PC-9 (cell line): ENCODE measurements at regions not wholly inside any gene's neighbourhood (a gene's known extent, or its start where the extent isn't known, plus 50 kb on each side); places are given as distances from the start of the nearest gene placed in this dataset.

ENCODE experiments used
- BruUV-seq: library from RNA; stranded (reverse); fragments of 400-500 nt; replicated peaks from 2 replicates; lab custom pipeline; 2021; lab: Mats Ljungman, UMichigan
- CTCF ChIA-PET: fragments of 300-600 bp; sonication (Branson Sonifier 250); formaldehyde crosslinking; loops from one replicate; lab custom pipeline; 2022; ENCODE audit warnings: antibody characterized with exemption; lab: Charles Lee
- POLR2A ChIA-PET: fragments of 300-600 bp; sonication (Branson Sonifier 250); formaldehyde crosslinking; loops from one replicate; lab custom pipeline; 2022; ENCODE audit warnings: antibody characterized with exemption; ENCODE audit not compliant: unreplicated experiment; lab: Charles Lee
- DNase-seq, 2 experiments: peaks; one replicate each; pipeline versions ENCODE4 v3.0.0 to v3.0.0-alpha.2; 2015 to 2022; ENCODE audit warnings: mixed read lengths in 1 of 2
- H2AFZ ChIP-seq: fragments of 200-600 bp; sonication (generic); 2 replicates; pipeline ENCODE4 v1.8.1; 2017; ENCODE audit warnings: antibody characterized with exemption
- H3F3A ChIP-seq: fragments of 200-600 bp; sonication (generic); 2 replicates; pipeline ENCODE4 v1.8.1; 2017; ENCODE audit warnings: antibody characterized with exemption, mild to moderate bottlenecking, low read depth; ENCODE audit not compliant: insufficient read depth
- H3K27ac ChIP-seq: fragments of 200-600 bp; sonication (generic); 2 replicates; pipeline ENCODE4 v1.6.1; 2016; ENCODE audit warnings: mixed run types
- H3K27me3 ChIP-seq: fragments of 200-600 bp; sonication (generic); 2 replicates; pipeline ENCODE4 v1.6.1; 2016; ENCODE audit warnings: low read depth, mixed run types; ENCODE audit not compliant: insufficient read depth
- H3K36me3 ChIP-seq: fragments of 200-600 bp; sonication (generic); 2 replicates; pipeline ENCODE4 v1.6.1; 2016; ENCODE audit warnings: low read depth, mixed run types
- H3K4me1 ChIP-seq: fragments of 200-600 bp; sonication (generic); replicated peaks from 2 replicates; pipeline ENCODE4 v1.6.1; 2016; ENCODE audit warnings: mixed run types; ENCODE audit not compliant: insufficient read depth
- H3K4me2 ChIP-seq: fragments of 200-600 bp; sonication (generic); 2 replicates; pipeline ENCODE4 v1.6.1; 2017; ENCODE audit warnings: mixed run types
- H3K4me3 ChIP-seq: fragments of 200-600 bp; sonication (generic); 2 replicates; pipeline ENCODE4 v1.6.1; 2016; ENCODE audit warnings: mixed run types
- H3K79me2 ChIP-seq: fragments of 200-600 bp; sonication (generic); 2 replicates; pipeline ENCODE4 v1.6.1; 2017; ENCODE audit warnings: low read depth, mixed run types
- H3K9me2 ChIP-seq: fragments of 200-600 bp; sonication (generic); 2 replicates; pipeline ENCODE4 v1.8.1; 2017; ENCODE audit warnings: mild to moderate bottlenecking; ENCODE audit not compliant: insufficient read depth
- H3K9me3 ChIP-seq: fragments of 200-600 bp; sonication (generic); 2 replicates; pipeline ENCODE4 v1.8.1; 2016; ENCODE audit warnings: low read depth; ENCODE audit not compliant: insufficient read depth
- H4K20me1 ChIP-seq: fragments of 200-600 bp; sonication (generic); 2 replicates; pipeline ENCODE4 v1.8.1; 2017; ENCODE audit not compliant: insufficient read depth
- EZH2 ChIP-seq: fragments of 200-600 bp; sonication (generic); IDR thresholded peaks from 2 replicates; pipeline ENCODE4 v1.8.0; 2017; ENCODE audit warnings: antibody characterized with exemption, low read depth
- intact Hi-C: fragments of 100-400 bp; cut with micrococcal nuclease; formaldehyde crosslinking; loops from one replicate; pipeline ENCODE4 v1.10.0; 2022; ENCODE audit not compliant: unreplicated experiment
- TF ChIP-seq, protein P1 (sequence below): fragments of 200-600 bp; sonication (generic); conservative IDR thresholded peaks from 2 replicates; pipeline ENCODE4 v1.6.1; 2017; ENCODE audit warnings: mixed run types, antibody characterized with exemption, mild to moderate bottlenecking, moderate library complexity

DNA sequence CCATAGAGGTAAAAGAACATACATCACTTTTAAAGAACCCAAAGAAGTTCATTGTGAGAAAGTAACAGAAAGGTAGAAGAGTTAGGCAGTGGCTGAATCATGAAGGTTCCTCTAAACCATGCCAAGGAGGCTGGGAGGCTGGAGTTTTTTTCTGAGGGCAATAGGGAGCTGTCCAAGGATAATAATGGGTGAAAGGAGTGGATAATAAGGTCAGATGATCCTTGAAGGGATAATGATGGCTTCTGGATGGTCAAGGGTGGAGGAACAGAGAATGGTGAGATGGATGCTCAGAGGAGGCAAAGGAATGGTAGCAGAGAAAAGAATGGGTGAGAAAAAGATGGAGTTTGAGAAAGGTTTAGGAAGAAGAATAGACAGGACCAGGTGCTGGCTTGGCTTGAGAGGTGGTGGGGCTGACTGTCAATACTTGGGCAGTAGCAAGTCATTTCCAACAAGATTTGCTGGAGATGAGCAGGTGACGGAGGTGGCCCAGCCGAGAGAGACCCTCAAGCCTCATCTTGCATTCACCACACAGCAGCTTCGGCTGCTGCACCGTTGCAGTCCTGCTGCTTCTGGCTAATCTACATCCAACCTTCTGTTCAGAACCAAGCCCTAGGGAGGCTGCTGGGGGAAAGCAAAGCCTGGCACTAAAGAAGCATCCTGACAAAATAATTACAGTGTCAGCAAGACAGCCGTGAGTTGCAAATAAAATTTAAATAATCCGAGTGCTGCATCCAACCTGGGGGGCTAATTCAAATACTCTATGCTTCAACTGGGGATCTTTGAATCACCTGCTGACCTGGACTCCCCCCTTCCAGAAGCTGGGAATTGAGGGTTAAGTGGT, 131.2 kb upstream of the KCNG1 start:
- no peak overlapping the region for H3K4me2 ChIP-seq
- ChIA-PET CTCF (no interaction called here), POLR2A (no interaction called here)
- H2AFZ ChIP-seq: no peak overlapping the region
- no peak overlapping the region for H3K4me3 ChIP-seq
- no peaks in the 10 kb centered on the region for H3K9me3 ChIP-seq
- intact Hi-C loops: loop anchor here (5.0 kb wide), 1 partner anchor 48 kb away; no protein-coding TSS in a partner anchor
- no peaks in the 10 kb centered on the region for H3K9me2 ChIP-seq
- H3F3A ChIP-seq: no peaks in the 10 kb centered on the region
- BruUV-seq: no TSS peak
- H3K4me1 ChIP-seq: no peaks in the 10 kb centered on the region
- no peak for DNase-seq
- H4K20me1 ChIP-seq: no peaks in the 10 kb centered on the region
- no peaks in the 10 kb centered on the region for H3K79me2 ChIP-seq
- H3K27me3 ChIP-seq: peaks cover 86% of the 10 kb centered on the region
- no peaks in the 10 kb centered on the region for H3K36me3 ChIP-seq
- TF ChIP-seq, protein P1, sequence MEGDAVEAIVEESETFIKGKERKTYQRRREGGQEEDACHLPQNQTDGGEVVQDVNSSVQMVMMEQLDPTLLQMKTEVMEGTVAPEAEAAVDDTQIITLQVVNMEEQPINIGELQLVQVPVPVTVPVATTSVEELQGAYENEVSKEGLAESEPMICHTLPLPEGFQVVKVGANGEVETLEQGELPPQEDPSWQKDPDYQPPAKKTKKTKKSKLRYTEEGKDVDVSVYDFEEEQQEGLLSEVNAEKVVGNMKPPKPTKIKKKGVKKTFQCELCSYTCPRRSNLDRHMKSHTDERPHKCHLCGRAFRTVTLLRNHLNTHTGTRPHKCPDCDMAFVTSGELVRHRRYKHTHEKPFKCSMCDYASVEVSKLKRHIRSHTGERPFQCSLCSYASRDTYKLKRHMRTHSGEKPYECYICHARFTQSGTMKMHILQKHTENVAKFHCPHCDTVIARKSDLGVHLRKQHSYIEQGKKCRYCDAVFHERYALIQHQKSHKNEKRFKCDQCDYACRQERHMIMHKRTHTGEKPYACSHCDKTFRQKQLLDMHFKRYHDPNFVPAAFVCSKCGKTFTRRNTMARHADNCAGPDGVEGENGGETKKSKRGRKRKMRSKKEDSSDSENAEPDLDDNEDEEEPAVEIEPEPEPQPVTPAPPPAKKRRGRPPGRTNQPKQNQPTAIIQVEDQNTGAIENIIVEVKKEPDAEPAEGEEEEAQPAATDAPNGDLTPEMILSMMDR: no peak
- TF ChIP-seq EZH2: no peak
- H3K27ac ChIP-seq: no peak overlapping the region

- no peaks in the 10 kb centered on the region for H4K20me1 ChIP-seq
- H3K79me2 ChIP-seq: no peaks in the 10 kb centered on the region
- H3K9me2 ChIP-seq: no peaks in the 10 kb centered on the region
- peaks cover 56% of the 10 kb centered on the region for H3K27me3 ChIP-seq
- BruUV-seq: no TSS peak
- H3K36me3 ChIP-seq: no peaks in the 10 kb centered on the region
- ChIA-PET CTCF (no interaction called here), POLR2A (no interaction called here)
- H3K4me2 ChIP-seq: no peak overlapping the region
- H3K4me1 ChIP-seq: no peaks in the 10 kb centered on the region
- no peak overlapping the region for H2AFZ ChIP-seq
- no peak overlapping the region for H3K4me3 ChIP-seq
- DNase-seq: no peak
- H3F3A ChIP-seq: no peaks in the 10 kb centered on the region
- TF ChIP-seq, protein P1: no peak
- no peak for TF ChIP-seq EZH2
- intact Hi-C loops: no loop called here
- no peak overlapping the region for H3K27ac ChIP-seq
- H3K9me3 ChIP-seq: no peaks in the 10 kb centered on the region; the same call in 1 of the 2 replicates
These were observed 126.0 kb upstream of the KCNG1 start for GRCh38 chr20:51148941-51149340.

- ChIA-PET POLR2A (no interaction called here), CTCF (no interaction called here)
- Histone ChIP-seq H3K79me2 (no peaks in the 10 kb centered on the region), H3K9me2 (no peaks in the 10 kb centered on the region), H3F3A (no peaks in the 10 kb centered on the region), H2AFZ (no peak overlapping the region), H3K36me3 (no peaks in the 10 kb centered on the region), H3K9me3 (no peaks in the 10 kb centered on the region; the same call in 1 of the 2 replicates), H3K27ac (no peak overlapping the region), H3K4me2 (no peak overlapping the region), H4K20me1 (no peaks in the 10 kb centered on the region), H3K4me3 (no peak overlapping the region), H3K27me3 (peaks cover 26% of the 10 kb centered on the region), H3K4me1 (peaks cover 11% of the 10 kb centered on the region)
- no peak for TF ChIP-seq EZH2
- TF ChIP-seq, protein P1: no peak
- no peak for DNase-seq
- BruUV-seq: no TSS peak
- intact Hi-C loops: no loop called here
These were observed 121.6 kb upstream of the KCNG1 start for GRCh38 chr20:51144476-51144875.
